NCI-H1105 treated with DMSO at 0.1 percent for 48 hours (cell line): ENCODE measurements at regions not wholly inside any gene's neighbourhood (a gene's known extent, or its start where the extent isn't known, plus 50 kb on each side); places are given as distances from the start of the nearest gene placed in this dataset.
"Not testable (repeated sequence)": the region's sequence is repeated elsewhere in the genome, so short reads cannot be mapped to it uniquely, and the experiment has no call there.

Experiments
- DNase-seq: peaks from one replicate; lab custom pipeline; 2025; lab: John Stamatoyannopoulos, UW

DNA sequence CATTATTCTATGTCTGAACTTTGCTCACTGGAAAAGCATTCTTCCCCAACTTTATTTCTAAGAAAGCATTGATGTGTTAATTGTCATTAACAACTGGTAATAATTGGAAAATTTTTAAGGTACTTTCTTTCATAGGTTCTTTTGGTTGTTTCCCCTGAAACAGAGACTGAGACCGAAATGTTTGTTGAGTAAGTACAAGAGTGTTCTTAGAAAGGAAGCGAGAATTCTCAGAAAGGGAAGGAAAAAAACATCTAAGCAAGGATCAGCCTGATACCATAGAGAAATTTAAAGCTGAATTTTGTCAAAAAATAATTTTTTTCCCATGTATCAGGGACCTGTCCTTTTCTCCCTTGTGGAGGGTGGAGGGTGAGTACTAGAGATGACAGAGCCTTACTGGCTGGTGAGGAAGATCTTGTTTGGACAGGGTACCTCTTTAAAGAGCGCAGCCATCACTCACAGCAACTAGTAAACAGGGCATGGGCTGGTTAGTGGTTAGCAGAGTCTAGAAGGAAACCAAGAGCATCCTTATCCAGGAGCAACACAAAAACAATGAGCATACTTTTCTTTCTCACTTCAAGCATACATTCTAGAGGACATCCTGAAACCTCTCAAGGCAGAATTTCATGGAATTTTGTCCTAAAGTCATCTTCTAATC lies 898.5 kb downstream of the DNAH5 start:
- DNase-seq, result no peak

DNA sequence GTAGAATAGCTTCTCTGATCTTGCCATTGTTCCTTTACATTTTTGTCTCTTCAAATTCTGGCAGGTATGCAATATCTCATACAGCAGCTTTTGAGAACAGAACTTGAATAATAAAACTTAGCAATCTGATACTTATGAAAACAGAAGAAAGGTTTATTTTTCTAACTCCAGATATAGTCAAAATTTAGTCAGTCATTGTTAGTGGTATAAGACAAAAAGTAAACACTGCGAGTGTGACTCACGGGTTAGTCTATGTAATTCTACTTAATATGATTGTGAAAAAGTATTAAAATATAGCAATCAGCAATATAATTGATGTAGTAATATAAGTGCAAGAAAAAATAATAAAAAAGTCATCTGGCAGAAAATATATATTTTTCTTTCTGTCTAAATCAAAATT lies 910.4 kb downstream of the DNAH5 start:
- no peak for DNase-seq

DNA sequence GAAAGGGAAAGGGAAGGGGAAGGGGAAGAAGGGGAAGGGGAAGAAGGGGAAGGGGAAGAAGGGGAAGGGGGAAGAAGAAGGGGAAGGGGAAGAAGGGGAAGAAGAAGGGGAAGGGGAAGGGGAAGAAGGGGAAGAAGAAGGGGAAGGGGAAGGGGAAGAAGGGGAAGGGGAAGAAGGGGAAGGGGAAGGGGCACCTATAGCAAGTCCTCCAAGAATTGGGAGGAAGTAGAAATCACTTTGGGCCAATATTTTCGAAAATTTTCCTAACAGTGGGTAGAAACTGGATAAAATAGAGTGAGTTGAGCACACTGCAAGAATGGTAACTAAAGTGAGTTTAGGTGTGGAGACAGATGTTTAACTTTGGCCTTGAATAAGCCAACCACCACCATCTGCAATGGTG lies 915.3 kb downstream of the DNAH5 start:
- DNase-seq, result no peak

- no peak for DNase-seq
These were observed 916.6 kb downstream of the DNAH5 start for GRCh38 chr5:13027874-13028273.

- DNase-seq, result no peak
These were observed 924.8 kb downstream of the DNAH5 start for GRCh38 chr5:13019729-13020128.

DNA sequence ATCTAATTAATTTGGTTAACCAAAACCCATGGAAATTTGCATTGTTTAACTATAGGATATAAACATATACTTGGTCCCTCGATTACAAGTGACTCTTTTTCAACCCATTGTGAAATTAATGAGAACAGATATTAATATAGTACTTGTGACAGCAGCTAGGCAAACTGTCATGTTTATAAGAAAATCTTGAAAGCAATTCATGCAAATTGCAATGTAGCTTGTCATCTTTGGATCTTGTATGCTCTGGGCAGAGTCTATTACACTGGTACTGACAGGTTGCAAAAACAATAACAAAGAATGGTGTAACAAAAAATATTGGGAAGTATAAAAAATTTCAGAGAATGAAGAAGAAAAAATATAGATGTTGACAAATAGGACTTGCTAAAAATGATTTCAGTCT lies 941.0 kb downstream of the DNAH5 start:
- DNase-seq, result peak; percentile 81

- no peak for DNase-seq
These were observed 944.8 kb downstream of the DNAH5 start for GRCh38 chr5:12999667-13000066.

- no peak for DNase-seq
These were observed 959.3 kb downstream of the DNAH5 start for GRCh38 chr5:12985142-12985541.

- no peak for DNase-seq
These were observed 969.6 kb downstream of the DNAH5 start for GRCh38 chr5:12974856-12975255.

DNA sequence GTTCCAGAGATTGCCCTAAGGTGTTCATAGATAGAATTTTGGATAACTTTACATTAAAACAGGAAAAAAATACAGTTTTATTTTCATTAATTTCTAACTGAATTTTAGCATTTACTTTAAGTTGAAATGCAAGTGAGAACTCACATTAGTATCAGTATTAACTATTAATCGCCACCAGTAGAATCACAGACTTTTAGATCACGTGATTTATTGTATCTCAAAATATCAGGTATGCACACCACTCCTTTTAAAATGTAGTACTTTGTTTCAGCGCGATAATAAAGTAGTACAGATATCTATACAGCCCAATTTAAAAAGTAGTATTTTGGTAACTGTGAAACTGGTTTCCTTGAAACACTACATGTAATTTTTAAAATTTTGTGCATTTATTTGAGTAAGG lies 978.7 kb downstream of the DNAH5 start:
- DNase-seq, result no peak

GRCh38 chr5:12959713-12960112 lies 984.8 kb downstream of the DNAH5 start:
- DNase-seq, result no peak

DNA sequence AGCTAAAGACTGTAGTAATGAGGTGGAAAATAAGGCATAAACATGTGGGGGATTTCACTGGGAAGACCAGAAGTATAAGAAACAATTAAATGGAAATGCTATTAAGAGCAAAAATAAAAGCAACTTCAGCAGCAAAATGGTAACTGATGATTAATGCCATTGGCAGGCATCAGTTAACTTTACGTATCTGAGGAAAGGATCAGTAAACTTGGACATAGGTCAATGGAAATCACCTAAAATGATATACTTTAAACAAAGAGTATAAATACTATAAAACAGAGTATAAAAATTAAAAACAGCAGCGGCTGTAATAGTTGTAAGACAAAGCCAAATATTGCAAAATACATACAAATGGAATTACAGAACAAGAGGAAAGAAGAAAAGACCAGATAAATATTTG lies 992.1 kb downstream of the DNAH5 start:
- DNase-seq, result no peak

DNA sequence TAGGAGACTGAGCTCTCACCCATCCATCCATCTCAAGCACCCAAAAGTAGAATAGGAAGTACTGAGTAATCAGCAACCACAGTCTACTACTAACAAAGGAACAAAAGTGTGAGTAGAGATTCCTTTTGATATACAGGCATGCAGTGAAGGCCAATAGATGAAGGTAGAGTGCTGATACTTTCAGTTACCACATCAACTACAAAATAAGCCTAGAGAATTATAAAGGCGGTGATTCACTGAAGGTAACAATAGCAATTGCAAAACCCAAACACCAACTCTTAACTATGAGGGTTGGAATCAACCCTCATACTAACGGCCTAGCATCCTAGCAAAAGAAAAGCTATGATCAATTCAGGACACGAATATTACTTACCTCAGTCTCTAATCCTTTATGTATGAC lies 992.6 kb downstream of the DNAH5 start:
- DNase-seq, result no peak

GRCh38 chr5:12947379-12947778 lies 997.1 kb downstream of the DNAH5 start:
- no peak for DNase-seq

- DNase-seq, result not testable (repeated sequence)
These were observed 999.0 kb downstream of the DNAH5 start for GRCh38 chr5:12945477-12945876.

DNA sequence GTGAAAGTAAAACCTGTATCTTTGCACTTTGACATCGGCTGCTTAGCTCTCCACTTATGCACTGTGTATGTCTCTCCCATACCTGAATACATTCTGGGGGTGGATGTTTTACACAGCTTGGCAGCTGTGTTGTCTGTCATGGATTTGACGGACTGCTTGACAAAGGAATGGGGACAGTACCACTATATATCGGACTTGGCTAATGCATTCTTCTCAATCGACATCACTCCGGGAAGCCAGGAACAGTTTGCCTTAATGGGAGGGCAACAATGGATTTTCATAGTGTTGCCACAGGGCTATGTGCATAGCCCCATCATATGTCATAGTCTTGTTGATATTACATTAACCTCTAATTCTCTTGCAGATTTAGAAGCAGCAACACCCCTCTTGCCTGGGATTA lies 1008.3 kb downstream of the DNAH5 start:
- DNase-seq, result no peak

DNA sequence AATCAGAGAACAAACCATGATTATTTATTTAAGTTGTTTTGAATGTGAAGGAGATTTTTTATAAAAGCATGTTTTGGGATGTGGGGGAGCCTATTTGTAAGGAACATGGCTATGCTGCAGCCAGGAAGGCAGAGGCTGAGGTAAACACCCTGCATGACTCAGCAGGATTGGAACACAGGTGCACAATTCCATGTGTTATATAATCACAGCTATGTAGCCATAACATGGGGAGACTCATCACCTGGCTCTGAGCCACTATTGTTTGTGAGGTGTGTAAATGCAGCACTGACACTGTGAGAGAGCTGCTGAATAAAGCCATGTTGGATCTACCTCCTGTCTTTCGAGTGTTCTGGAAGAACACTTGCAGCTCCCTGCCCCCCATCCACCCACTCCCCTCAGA lies 1009.8 kb downstream of the DNAH5 start:
- peak; percentile 3 for DNase-seq

DNA sequence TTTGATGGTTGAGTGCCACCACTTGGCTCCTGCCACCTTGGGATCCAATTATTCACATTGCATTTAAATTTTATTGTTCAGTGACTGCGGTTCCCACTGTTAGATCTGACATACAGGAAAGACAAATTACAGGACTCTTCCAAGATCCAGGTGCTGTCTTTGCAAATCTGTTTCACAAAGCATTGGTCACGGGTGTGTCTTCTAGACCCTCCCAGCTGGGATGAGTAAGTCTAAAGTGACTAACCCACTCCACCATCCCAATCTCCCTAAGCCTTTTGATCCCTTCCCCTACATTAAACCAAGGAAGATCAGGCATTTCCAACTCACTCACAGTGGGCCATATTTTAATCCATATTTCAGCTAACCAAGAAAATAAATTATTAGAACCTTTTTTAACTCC lies 1016.3 kb upstream of the CTNND2 start:
- no peak for DNase-seq

- DNase-seq, result no peak
These were observed 1006.9 kb upstream of the CTNND2 start for GRCh38 chr5:12911156-12911555.

- DNase-seq, result no peak
These were observed 1006.4 kb upstream of the CTNND2 start for GRCh38 chr5:12910641-12911040.

DNA sequence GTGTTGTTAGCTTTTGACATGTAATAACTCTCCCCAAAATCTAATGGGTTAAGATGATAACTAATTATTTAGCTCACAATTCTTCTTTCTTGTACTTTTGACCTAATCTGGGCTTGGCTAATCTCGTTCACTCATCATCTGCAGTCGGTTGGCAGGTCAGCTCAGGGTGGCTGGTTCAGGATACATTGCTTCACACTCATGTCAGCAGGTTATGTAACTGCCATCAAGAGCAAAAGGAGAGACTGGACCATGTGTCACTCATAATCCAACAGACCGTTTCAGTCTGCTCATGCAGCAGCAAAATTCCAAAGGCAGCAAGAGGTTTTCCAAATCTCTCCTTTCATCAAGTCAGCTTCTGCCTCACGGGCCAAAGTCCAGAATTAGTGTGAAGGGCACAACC lies 998.4 kb upstream of the CTNND2 start:
- no peak for DNase-seq

DNA sequence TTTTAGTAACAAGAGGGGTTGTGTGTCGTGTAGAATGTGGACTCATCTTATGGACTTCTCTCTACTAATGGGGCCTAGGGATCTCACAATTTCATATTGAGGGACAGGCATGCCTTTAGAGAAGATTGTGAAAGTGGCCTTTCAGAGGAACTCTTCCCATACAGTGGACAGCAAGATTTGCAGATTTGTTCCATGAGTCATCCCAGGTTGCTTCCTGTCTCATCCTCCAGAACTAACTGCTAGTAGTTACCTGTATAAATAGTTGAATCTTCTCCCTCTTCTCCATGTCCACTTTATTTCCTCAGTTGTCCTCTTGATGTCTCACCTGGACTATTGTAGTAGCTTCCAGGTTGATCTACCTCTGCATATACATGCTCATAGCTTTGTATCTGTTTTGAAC lies 997.5 kb upstream of the CTNND2 start:
- DNase-seq, result no peak

GRCh38 chr5:12896086-12896485 lies 991.8 kb upstream of the CTNND2 start:
- no peak for DNase-seq

DNA sequence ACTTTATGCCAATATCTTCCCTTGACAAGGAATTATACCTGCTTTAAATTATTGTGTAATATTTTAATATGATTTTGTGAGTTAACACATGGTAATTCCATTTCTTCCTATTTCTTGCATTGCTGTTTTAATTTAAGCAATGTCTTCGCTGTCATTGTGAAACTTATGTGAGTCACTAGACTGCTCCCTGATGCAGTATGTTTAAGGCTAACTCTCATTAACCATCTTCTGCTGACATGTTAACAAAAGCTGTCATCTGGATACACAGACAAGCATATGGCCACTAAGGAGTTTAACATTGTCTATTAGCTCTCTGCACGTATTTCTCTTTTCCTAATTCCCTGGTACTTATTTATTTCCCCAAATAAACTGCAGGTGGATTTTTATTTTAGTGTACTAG lies 980.8 kb upstream of the CTNND2 start:
- DNase-seq, result no peak

DNA sequence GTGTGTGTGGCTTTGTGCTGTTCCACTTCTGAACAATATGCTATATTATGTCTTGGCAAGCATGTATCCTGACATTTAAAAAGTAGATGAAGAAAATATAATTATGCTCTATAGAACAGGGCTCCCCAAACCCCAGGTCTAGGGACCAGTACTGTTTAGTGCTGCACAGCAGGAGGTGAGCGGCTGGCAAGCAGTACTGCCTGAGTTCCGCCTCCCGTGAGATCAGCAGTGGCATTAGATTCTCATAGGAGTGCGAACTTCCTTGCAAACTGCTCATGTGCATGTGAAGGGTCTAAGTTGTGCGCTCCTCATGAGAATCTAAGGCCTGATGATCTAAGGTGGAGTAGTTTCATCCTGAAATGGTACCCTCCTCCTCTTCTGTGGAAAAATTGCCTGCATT lies 979.1 kb upstream of the CTNND2 start:
- no peak for DNase-seq
